Nephron (organoid): ENCODE measurements at regions not wholly inside any gene's neighbourhood (a gene's known extent, or its start where the extent isn't known, plus 50 kb on each side); places are given as distances from the start of the nearest gene placed in this dataset.

Experiments used
- H3K27ac Mint-ChIP-seq, 3 experiments: 2 replicates each; pipeline ENCODE4 v1.8.0; 2020; ENCODE audit warnings: mixed read lengths in 3 of 3, mild to moderate bottlenecking in 2 of 3, moderate library complexity in 1 of 3
- H3K27me3 Mint-ChIP-seq: 2 replicates; pipeline ENCODE4 v1.8.0; 2021; ENCODE audit warnings: low read depth, mild to moderate bottlenecking, moderate library complexity, mixed read lengths
- H3K36me3 Mint-ChIP-seq: 2 replicates; pipeline ENCODE4 v1.8.0; 2020; ENCODE audit warnings: low read depth, mixed read lengths
- H3K4me1 Mint-ChIP-seq: 2 replicates; pipeline ENCODE4 v1.8.0; 2020; ENCODE audit warnings: mixed read lengths
- H3K4me3 Mint-ChIP-seq, 3 experiments: 2 replicates each; pipeline ENCODE4 v1.8.0; 2020; ENCODE audit warnings: mild to moderate bottlenecking in 3 of 3, mixed read lengths in 3 of 3, moderate library complexity in 2 of 3
- H3K9me3 Mint-ChIP-seq: 2 replicates; pipeline ENCODE4 v1.8.0; 2020; ENCODE audit warnings: mixed read lengths
- TF ChIP-seq, protein P1 (sequence below), 3 experiments: fragments of 200-600 bp; sonication (generic); IDR thresholded peaks; one replicate each; pipeline ENCODE4 v1.5.0; 2021; ENCODE audit warnings: antibody characterized with exemption in 3 of 3; ENCODE audit not compliant: unreplicated experiment in 3 of 3

DNA sequence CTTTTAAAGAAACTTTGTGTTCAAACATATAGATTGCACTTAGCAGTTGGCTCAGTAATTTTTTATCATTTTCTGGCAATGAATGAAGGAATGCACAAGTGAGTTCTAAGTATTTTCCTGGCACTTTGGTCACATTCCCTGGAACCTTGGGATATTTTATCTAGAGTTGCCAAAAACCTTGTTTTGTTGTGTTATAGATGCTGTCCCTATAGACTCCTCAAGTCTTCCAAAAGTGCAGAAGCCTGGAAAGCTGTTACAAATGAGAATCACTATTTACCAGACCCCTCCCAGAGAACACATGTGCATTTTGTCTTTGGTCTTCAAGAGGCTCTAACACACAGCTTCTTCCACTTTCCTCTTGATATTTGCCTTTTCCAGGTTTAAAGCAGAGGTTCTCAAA lies 108.3 kb downstream of the RND3 start:
- Mint-ChIP-seq H3K27me3 (no peaks in the 10 kb centered on the region), H3K27ac (no peak overlapping the region), H3K4me1 (peaks cover 11% of the 10 kb centered on the region), H3K4me3 (no peak overlapping the region), H3K9me3 (peaks cover 24% of the 10 kb centered on the region), H3K36me3 (peaks cover 6% of the 10 kb centered on the region)
- TF ChIP-seq, protein P1, sequence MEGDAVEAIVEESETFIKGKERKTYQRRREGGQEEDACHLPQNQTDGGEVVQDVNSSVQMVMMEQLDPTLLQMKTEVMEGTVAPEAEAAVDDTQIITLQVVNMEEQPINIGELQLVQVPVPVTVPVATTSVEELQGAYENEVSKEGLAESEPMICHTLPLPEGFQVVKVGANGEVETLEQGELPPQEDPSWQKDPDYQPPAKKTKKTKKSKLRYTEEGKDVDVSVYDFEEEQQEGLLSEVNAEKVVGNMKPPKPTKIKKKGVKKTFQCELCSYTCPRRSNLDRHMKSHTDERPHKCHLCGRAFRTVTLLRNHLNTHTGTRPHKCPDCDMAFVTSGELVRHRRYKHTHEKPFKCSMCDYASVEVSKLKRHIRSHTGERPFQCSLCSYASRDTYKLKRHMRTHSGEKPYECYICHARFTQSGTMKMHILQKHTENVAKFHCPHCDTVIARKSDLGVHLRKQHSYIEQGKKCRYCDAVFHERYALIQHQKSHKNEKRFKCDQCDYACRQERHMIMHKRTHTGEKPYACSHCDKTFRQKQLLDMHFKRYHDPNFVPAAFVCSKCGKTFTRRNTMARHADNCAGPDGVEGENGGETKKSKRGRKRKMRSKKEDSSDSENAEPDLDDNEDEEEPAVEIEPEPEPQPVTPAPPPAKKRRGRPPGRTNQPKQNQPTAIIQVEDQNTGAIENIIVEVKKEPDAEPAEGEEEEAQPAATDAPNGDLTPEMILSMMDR (IDR thresholded peaks at IDR 0.05; ENCODE audit: unreplicated experiment in 3 of 3) = no peak

DNA sequence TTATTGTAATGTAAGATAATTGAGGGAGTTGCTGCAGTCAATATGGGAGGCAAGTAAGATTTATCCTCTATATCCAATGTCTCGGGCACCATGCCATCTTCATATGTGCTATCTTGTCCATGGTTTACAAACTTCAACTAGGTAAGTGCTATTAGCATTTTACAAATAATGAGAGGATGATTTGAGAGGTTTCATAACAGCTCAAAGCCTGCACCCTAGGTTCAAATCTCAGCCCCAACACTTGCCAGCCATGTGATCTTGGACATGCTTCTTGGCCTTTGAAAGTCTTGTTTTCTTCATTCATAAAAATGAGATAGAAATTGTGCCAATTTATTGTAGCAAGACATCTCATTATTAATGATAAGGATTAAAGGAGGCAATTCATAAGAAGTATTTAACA lies 108.8 kb downstream of the RND3 start:
- no peak overlapping the region for H3K27ac Mint-ChIP-seq
- H3K36me3 Mint-ChIP-seq = peaks cover 5% of the 10 kb centered on the region
- peaks cover 11% of the 10 kb centered on the region for H3K4me1 Mint-ChIP-seq

DNA sequence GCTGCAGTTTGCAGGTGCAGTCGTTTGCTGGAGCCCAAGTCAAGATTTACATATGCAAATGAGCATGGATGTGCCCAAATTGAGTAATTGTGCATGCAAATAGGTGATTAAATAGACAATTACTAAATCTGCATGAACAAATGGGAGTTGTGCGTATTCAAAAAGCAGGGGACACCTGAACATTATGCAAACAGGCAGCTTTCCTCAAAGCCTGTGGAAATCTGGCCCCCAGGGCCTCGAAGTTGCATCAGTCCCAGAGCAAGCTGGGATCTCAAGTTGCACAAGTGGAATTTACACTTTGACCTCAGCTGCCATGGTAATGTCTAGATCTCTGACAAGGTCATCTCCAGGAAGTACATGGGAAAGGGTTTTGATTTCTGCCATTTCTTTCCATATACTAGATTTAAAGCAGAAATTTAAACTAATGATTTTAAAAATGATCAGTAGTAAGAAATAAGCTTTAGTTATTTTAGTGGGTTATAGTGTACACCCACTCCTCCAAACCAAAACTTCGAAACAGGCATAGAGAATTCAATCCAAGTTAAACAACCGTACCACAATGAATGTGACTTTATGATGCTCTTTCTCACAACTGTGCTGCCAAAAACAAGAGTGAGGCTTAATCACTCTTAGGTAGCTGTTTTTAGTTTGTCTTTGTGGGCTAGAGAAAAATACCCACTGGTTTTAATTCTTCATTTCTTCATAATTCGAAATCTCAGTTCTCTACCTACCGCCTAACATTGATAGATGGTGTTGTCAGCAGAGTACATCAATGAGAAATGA lies 110.7 kb downstream of the RND3 start:
- Mint-ChIP-seq H3K27me3 (no peaks in the 10 kb centered on the region), H3K4me1 (peaks cover 11% of the 10 kb centered on the region), H3K4me3 (no peak overlapping the region), H3K36me3 (no peaks in the 10 kb centered on the region), H3K9me3 (peaks cover 4% of the 10 kb centered on the region), H3K27ac (peak overlapping the region in 1 of 3 experiments; percentile 50)
- TF ChIP-seq, protein P1 (IDR thresholded peaks at IDR 0.05; ENCODE audit: unreplicated experiment in 3 of 3) = no peak

More for the DNA sequence above, 108.8 kb downstream of the RND3 start:
- Mint-ChIP-seq H3K27me3 (no peaks in the 10 kb centered on the region), H3K9me3 (peaks cover 22% of the 10 kb centered on the region), H3K4me3 (no peak overlapping the region)
- TF ChIP-seq, protein P1 (IDR thresholded peaks at IDR 0.05; ENCODE audit: unreplicated experiment in 3 of 3) = no peak

DNA sequence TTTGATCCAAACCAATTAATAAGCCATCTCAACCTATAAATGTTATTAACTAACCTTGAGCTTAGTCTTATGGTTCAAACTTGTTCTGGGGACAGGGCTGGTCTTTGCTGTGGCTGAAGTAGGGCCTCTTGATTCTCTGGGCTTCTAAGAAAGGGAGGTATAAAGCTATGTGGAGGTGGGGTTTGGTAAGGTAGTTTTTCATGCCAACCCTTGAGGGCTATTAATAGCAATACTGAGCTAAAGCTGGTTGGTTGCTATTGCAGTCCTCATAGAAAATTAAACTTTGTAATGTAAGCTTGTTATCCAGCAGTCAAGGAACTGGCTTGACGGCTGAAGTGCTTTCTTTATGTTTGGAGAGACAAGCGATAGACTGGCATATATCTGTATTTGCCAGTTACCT lies 112.1 kb downstream of the RND3 start:
- H3K27ac Mint-ChIP-seq = no peak overlapping the region
- H3K27me3 Mint-ChIP-seq = peaks cover under 1% of the 10 kb centered on the region
- peaks cover 11% of the 10 kb centered on the region for H3K4me1 Mint-ChIP-seq
- no peak overlapping the region for H3K4me3 Mint-ChIP-seq
- no peaks in the 10 kb centered on the region for H3K9me3 Mint-ChIP-seq
- TF ChIP-seq, protein P1 (IDR thresholded peaks at IDR 0.05; ENCODE audit: unreplicated experiment in 3 of 3) = no peak
- H3K36me3 Mint-ChIP-seq = no peaks in the 10 kb centered on the region

DNA sequence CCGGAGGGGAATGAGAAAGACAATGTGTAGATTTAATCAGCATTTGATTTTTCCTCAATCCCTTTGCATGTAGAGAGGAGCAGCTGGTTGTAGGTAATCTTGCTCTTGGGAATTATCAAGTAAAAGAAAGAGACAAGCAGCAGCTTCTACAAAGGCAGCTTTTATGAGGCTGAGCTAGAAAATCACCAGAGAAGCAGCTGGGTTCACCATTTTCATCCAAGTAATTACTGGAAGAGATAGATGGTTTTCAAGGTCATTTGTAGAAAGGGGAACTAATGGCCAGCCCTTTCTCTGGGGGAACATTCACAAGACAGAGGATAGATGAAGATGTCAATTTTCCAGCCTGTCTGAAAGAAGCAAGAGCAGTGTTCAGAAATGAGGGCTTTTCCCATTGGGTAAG lies 113.0 kb downstream of the RND3 start:
- peaks cover 11% of the 10 kb centered on the region for H3K4me1 Mint-ChIP-seq
- H3K4me3 Mint-ChIP-seq = no peak overlapping the region
- H3K36me3 Mint-ChIP-seq = no peaks in the 10 kb centered on the region
- H3K27me3 Mint-ChIP-seq = peaks cover 4% of the 10 kb centered on the region
- TF ChIP-seq, protein P1 (IDR thresholded peaks at IDR 0.05; ENCODE audit: unreplicated experiment in 3 of 3) = no peak
- no peak overlapping the region for H3K27ac Mint-ChIP-seq
- H3K9me3 Mint-ChIP-seq = no peaks in the 10 kb centered on the region

DNA sequence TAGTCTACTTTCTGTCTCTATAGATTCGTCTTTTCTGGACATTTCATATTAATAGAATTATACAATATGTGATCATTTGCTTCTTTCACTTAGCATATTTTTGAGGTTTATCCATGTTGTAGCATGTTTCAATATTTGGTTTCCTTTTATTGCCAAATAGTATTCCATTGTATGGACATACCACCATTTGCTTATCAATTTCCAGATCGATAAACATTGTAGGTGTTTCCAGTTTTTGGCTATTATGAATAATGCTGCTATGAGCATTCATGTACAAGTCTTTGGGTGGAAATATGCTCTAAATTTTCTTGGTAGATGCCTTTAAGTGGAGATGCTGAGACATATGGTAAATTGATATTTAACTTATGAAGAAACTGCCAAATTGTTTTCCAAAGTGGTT lies 114.1 kb downstream of the RND3 start:
- Mint-ChIP-seq H3K4me3 (no peak overlapping the region), H3K27ac (no peak overlapping the region), H3K27me3 (peaks cover 4% of the 10 kb centered on the region), H3K9me3 (no peaks in the 10 kb centered on the region), H3K4me1 (peaks cover 11% of the 10 kb centered on the region), H3K36me3 (no peaks in the 10 kb centered on the region)
- TF ChIP-seq, protein P1 (IDR thresholded peaks at IDR 0.05; ENCODE audit: unreplicated experiment in 3 of 3) = no peak
